ENCODE measurements at regions not wholly inside any gene's neighbourhood (a gene's known extent, or its start where the extent isn't known, plus 50 kb on each side); places are given as distances from the start of the nearest gene placed in this dataset.

DNA sequence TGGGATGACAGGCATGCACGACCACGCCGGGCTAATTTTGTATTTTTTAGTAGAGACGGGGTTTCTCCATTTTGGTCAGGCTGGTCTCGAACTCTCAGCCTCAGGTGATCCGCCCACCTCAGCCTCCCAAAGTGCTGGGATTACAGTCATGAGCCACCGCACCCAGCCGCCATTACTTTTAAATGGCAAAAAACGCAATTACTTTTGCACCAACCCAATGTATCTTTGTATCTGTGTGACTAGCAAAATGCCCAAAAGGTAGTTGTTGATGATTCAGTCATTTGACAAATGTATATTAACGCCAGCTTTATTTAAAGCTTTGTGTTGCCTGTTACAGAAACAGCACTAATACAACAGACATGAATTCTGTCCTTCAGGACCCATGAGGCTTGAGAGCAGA is 216.9 kb upstream of the FMN2 start:
- Histone ChIP-seq H3K4me1 (ENCODE audit: insufficient read depth) (no peaks in the 10 kb centered on the region), H3K4me2 (no peak overlapping the region), H3F3A (replicated peaks; ENCODE audit: low read depth) (no peaks in the 10 kb centered on the region), H3K27ac (ENCODE audit: low read depth) (no peak overlapping the region), H2AFZ (no peak overlapping the region), H3K9me2 (ENCODE audit: insufficient read depth) (no peaks in the 10 kb centered on the region; the same call in none of the 2 replicates), H3K79me2 (replicated peaks; ENCODE audit: insufficient read depth) (no peaks in the 10 kb centered on the region), H4K20me1 (replicated peaks; ENCODE audit: insufficient read depth) (no peaks in the 10 kb centered on the region), H3K4me3 (no peak overlapping the region), H3K27me3 (ENCODE audit: insufficient read depth) (no peaks in the 10 kb centered on the region), H3K36me3 (ENCODE audit: insufficient read depth) (no peaks in the 10 kb centered on the region)
- Mint-ChIP-seq H3K4me3 (no peak overlapping the region), H3K36me3 (ENCODE audit: low read depth) (no peaks in the 10 kb centered on the region), H3K9me3 (no peaks in the 10 kb centered on the region; the same call in 2 of the 3 replicates), H3K27ac (no peak overlapping the region), H3K4me1 (no peaks in the 10 kb centered on the region), H3K27me3 (ENCODE audit: insufficient read depth, low read depth, poor library complexity) (no peaks in the 10 kb centered on the region)
- ATAC-seq (no peak), DNase-seq (ENCODE audit: low spot score) (no peak)
- no peak for TF ChIP-seq EZH2phosphoT487 (IDR thresholded peaks at IDR 0.05; ENCODE audit: unreplicated experiment)
- no peak for TF ChIP-seq ZNF114 (CRISPR knock-in tag; IDR thresholded peaks at IDR 0.05)
- TF ChIP-seq JUNB (IDR thresholded peaks at IDR 0.05; ENCODE audit: unreplicated experiment): no peak
- no peak for TF ChIP-seq ETS1 (IDR thresholded peaks at IDR 0.05)
- TF ChIP-seq, protein P1, sequence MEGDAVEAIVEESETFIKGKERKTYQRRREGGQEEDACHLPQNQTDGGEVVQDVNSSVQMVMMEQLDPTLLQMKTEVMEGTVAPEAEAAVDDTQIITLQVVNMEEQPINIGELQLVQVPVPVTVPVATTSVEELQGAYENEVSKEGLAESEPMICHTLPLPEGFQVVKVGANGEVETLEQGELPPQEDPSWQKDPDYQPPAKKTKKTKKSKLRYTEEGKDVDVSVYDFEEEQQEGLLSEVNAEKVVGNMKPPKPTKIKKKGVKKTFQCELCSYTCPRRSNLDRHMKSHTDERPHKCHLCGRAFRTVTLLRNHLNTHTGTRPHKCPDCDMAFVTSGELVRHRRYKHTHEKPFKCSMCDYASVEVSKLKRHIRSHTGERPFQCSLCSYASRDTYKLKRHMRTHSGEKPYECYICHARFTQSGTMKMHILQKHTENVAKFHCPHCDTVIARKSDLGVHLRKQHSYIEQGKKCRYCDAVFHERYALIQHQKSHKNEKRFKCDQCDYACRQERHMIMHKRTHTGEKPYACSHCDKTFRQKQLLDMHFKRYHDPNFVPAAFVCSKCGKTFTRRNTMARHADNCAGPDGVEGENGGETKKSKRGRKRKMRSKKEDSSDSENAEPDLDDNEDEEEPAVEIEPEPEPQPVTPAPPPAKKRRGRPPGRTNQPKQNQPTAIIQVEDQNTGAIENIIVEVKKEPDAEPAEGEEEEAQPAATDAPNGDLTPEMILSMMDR (conservative IDR thresholded peaks at IDR 0.05; ENCODE audit: low read depth in 2 of 2): no peak
- TF ChIP-seq NANOG (IDR thresholded peaks at IDR 0.05; ENCODE audit: borderline replicate concordance): no peak
- no peak for TF ChIP-seq POLR2AphosphoS5 (IDR thresholded peaks at IDR 0.05; ENCODE audit: low read depth)
- no peak for TF ChIP-seq ZNF331 (CRISPR knock-in tag; IDR thresholded peaks at IDR 0.05; ENCODE audit: low read depth)
- TF ChIP-seq, protein P2, sequence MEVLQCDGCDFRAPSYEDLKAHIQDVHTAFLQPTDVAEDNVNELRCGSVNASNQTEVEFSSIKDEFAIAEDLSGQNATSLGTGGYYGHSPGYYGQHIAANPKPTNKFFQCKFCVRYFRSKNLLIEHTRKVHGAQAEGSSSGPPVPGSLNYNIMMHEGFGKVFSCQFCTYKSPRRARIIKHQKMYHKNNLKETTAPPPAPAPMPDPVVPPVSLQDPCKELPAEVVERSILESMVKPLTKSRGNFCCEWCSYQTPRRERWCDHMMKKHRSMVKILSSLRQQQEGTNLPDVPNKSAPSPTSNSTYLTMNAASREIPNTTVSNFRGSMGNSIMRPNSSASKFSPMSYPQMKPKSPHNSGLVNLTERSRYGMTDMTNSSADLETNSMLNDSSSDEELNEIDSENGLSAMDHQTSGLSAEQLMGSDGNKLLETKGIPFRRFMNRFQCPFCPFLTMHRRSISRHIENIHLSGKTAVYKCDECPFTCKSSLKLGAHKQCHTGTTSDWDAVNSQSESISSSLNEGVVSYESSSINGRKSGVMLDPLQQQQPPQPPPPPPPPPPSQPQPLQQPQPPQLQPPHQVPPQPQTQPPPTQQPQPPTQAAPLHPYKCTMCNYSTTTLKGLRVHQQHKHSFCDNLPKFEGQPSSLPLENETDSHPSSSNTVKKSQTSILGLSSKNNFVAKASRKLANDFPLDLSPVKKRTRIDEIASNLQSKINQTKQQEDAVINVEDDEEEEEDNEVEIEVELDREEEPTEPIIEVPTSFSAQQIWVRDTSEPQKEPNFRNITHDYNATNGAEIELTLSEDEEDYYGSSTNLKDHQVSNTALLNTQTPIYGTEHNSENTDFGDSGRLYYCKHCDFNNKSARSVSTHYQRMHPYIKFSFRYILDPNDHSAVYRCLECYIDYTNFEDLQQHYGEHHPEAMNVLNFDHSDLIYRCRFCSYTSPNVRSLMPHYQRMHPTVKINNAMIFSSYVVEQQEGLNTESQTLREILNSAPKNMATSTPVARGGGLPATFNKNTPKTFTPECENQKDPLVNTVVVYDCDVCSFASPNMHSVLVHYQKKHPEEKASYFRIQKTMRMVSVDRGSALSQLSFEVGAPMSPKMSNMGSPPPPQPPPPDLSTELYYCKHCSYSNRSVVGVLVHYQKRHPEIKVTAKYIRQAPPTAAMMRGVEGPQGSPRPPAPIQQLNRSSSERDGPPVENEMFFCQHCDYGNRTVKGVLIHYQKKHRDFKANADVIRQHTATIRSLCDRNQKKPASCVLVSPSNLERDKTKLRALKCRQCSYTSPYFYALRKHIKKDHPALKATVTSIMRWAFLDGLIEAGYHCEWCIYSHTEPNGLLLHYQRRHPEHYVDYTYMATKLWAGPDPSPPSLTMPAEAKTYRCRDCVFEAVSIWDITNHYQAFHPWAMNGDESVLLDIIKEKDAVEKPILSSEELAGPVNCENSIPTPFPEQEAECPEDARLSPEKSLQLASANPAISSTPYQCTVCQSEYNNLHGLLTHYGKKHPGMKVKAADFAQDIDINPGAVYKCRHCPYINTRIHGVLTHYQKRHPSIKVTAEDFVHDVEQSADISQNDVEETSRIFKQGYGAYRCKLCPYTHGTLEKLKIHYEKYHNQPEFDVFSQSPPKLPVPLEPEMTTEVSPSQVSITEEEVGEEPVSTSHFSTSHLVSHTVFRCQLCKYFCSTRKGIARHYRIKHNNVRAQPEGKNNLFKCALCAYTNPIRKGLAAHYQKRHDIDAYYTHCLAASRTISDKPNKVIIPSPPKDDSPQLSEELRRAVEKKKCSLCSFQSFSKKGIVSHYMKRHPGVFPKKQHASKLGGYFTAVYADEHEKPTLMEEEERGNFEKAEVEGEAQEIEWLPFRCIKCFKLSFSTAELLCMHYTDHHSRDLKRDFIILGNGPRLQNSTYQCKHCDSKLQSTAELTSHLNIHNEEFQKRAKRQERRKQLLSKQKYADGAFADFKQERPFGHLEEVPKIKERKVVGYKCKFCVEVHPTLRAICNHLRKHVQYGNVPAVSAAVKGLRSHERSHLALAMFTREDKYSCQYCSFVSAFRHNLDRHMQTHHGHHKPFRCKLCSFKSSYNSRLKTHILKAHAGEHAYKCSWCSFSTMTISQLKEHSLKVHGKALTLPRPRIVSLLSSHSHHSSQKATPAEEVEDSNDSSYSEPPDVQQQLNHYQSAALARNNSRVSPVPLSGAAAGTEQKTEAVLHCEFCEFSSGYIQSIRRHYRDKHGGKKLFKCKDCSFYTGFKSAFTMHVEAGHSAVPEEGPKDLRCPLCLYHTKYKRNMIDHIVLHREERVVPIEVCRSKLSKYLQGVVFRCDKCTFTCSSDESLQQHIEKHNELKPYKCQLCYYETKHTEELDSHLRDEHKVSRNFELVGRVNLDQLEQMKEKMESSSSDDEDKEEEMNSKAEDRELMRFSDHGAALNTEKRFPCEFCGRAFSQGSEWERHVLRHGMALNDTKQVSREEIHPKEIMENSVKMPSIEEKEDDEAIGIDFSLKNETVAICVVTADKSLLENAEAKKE (CRISPR knock-in tag; IDR thresholded peaks at IDR 0.05): no peak

Measured in GM23338 (cell line).